ENCODE measurements at regions not wholly inside any gene's neighbourhood (a gene's known extent, or its start where the extent isn't known, plus 50 kb on each side); places are given as distances from the start of the nearest gene placed in this dataset.

DNA sequence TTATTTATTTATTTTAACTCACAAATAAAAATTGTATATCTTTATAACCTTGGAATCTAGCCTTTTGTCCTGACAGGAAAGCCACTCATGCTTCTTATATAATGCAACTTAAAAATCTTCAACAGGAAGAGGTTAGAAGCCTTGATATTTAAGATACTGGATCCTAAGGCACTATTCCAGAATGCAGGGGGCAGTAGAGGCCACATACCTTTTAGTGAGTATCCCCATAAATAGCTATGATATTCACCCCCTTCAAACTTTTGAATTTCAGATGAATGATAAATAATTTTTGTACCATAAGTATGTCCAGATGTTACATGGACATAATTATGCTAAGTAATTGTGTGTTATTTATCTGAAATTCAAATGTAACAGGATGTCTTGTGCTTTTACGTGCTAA is 592.7 kb upstream of the VRK2 start:
- Histone ChIP-seq H3K4me3 (no peak overlapping the region), H3K27ac (no peak overlapping the region), H3K9me3 (no peaks in the 10 kb centered on the region), H3K27me3 (replicated peaks; ENCODE audit: insufficient read depth) (no peaks in the 10 kb centered on the region), H3K36me3 (no peaks in the 10 kb centered on the region), H3K4me1 (replicated peaks) (no peaks in the 10 kb centered on the region)
- TF ChIP-seq, protein P1, sequence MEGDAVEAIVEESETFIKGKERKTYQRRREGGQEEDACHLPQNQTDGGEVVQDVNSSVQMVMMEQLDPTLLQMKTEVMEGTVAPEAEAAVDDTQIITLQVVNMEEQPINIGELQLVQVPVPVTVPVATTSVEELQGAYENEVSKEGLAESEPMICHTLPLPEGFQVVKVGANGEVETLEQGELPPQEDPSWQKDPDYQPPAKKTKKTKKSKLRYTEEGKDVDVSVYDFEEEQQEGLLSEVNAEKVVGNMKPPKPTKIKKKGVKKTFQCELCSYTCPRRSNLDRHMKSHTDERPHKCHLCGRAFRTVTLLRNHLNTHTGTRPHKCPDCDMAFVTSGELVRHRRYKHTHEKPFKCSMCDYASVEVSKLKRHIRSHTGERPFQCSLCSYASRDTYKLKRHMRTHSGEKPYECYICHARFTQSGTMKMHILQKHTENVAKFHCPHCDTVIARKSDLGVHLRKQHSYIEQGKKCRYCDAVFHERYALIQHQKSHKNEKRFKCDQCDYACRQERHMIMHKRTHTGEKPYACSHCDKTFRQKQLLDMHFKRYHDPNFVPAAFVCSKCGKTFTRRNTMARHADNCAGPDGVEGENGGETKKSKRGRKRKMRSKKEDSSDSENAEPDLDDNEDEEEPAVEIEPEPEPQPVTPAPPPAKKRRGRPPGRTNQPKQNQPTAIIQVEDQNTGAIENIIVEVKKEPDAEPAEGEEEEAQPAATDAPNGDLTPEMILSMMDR (IDR thresholded peaks at IDR 0.05): no peak
- TF ChIP-seq POLR2AphosphoS5 (IDR thresholded peaks at IDR 0.05): no peak
- TF ChIP-seq POLR2A (IDR thresholded peaks at IDR 0.05): no peak
- 84% methylated on average over 1 of the region's 1 CpG for WGBS
- intact Hi-C loops (cut with DNase I): no loop called here
- DNase-seq (ENCODE audit: low spot score): no peak

DNA sequence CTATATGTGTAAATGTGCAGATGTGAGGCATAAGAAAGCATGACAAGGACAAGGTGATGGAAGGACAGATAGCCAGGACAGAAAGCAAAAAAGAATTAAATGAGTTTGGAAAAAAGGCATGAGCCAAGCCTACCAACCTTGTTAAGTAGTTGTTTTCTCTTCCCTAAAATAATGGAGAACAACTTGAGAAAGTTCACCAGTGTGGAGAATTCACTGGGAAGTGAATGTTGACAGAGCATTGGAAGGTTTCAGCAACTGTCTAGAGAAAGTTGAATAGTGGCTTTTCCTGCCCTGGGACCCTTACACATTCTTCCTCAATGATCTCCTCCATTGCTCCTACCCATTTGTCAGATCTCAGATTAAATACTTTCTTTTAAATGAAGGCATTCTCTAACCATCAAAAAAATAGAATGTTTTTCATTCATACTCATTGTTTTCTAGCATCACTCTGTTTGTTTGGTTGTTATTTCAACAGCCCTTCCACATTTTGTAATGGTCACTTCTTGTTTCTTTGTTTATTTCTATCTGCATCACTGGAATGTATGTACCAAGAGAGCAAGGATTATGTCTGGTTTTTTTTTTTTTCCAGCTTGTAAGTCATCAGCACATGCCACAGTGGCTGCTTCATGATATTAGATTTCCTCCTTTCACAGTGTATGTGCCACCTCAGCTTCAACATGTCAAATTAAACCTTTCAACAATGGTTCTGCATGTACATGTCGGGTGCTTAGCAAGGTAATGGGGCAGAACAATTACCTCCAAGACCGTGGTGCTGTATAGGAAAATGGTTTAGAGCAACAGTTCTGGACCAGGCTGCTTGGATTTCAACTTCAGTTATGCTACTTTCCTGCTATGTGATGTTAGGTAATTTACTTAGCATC is 586.0 kb upstream of the VRK2 start:
- Histone ChIP-seq H3K36me3 (no peaks in the 10 kb centered on the region), H3K4me3 (no peak overlapping the region), H3K9me3 (no peaks in the 10 kb centered on the region), H3K27ac (no peak overlapping the region), H3K27me3 (replicated peaks; ENCODE audit: insufficient read depth) (no peaks in the 10 kb centered on the region), H3K4me1 (replicated peaks) (no peaks in the 10 kb centered on the region)
- no peak for TF ChIP-seq POLR2A (IDR thresholded peaks at IDR 0.05)
- TF ChIP-seq, protein P1 (IDR thresholded peaks at IDR 0.05): no peak
- no peak for TF ChIP-seq POLR2AphosphoS5 (IDR thresholded peaks at IDR 0.05)
- WGBS: 67% methylated on average over 2 of the region's 2 CpGs
- intact Hi-C loops (cut with DNase I): no loop called here
- no peak for DNase-seq (ENCODE audit: low spot score)

DNA sequence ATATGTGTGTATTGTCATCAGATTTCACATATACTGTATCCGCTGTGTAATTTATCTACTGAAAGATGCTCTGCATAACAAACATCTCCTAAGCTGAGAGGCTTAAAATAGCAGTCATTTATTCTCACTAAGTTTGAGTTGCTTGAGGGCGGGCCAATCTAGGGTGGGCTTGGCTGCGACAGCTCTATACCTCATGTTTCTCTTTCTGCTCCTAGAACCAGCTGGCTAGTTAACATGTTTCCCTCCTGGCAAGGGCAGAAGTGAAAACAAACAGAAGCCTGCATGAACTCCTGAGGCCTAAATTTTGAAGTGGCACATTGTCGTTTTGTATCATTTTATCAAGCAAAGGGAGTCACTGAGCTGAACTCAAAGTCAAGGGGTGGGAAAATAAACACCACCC is 585.0 kb upstream of the VRK2 start:
- Histone ChIP-seq H3K4me3 (no peak overlapping the region), H3K4me1 (replicated peaks) (no peaks in the 10 kb centered on the region)
- 70% methylated on average over 4 of the region's 4 CpGs for WGBS

DNA sequence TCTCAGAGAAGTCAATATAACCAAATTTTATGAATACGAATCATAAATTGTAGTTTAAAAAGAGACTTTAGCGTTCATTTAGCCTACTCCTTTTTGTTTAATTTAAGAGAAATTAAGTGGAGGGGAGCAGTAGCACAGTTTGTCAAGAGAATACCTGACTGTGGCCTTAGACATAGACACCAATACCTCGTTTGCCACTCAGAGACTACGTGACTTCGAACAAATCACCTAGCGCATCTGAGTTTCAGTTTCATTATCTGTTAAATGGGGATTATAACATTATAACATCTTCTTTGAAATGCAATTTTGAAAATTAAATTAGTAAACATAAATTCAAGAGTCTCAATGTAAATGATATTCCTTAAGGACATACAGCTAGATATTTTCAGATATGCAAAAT is 581.5 kb upstream of the VRK2 start:
- no peaks in the 10 kb centered on the region for H3K36me3 ChIP-seq
- 91% methylated on average over 6 of the region's 6 CpGs for WGBS
- intact Hi-C loops (cut with DNase I): no loop called here
- no peaks in the 10 kb centered on the region for H3K4me1 ChIP-seq (replicated peaks)
- H3K4me3 ChIP-seq: no peak overlapping the region
- DNase-seq (ENCODE audit: low spot score): no peak
- no peak for TF ChIP-seq POLR2A (IDR thresholded peaks at IDR 0.05)
- TF ChIP-seq, protein P1 (IDR thresholded peaks at IDR 0.05): no peak
- TF ChIP-seq POLR2AphosphoS5 (IDR thresholded peaks at IDR 0.05): no peak
- H3K9me3 ChIP-seq: no peaks in the 10 kb centered on the region
- no peaks in the 10 kb centered on the region for H3K27me3 ChIP-seq (replicated peaks; ENCODE audit: insufficient read depth)
- H3K27ac ChIP-seq: no peak overlapping the region

More for the DNA sequence above, 585.0 kb upstream of the VRK2 start:
- Histone ChIP-seq H3K27me3 (replicated peaks; ENCODE audit: insufficient read depth) (no peaks in the 10 kb centered on the region), H3K27ac (no peak overlapping the region), H3K36me3 (no peaks in the 10 kb centered on the region), H3K9me3 (no peaks in the 10 kb centered on the region)
- intact Hi-C loops (cut with DNase I): no loop called here
- TF ChIP-seq POLR2A (IDR thresholded peaks at IDR 0.05): no peak
- TF ChIP-seq, protein P1 (IDR thresholded peaks at IDR 0.05): no peak
- DNase-seq (ENCODE audit: low spot score): no peak

DNA sequence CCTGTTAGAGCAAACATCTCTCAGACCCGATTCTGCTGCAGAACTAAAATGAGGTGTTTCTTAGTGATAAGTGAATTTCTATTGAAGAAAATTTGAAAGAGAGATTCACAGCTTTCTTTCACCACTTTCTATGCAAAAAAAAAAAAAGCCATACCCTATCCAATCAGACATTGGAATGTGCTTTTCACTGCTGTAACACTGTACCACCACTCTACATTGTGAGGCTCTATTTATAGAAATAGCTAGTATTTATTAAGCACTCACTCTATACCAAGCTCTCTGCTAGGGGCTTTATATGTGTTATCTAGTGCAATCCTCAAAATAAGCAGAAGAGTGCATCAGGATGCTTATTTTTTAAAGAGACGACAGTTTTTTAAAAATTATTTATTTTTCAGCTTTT is 580.6 kb upstream of the VRK2 start:
- Histone ChIP-seq H3K27ac (no peak overlapping the region), H3K4me1 (replicated peaks) (no peaks in the 10 kb centered on the region), H3K9me3 (no peaks in the 10 kb centered on the region), H3K27me3 (replicated peaks; ENCODE audit: insufficient read depth) (no peaks in the 10 kb centered on the region), H3K4me3 (no peak overlapping the region), H3K36me3 (no peaks in the 10 kb centered on the region)
- WGBS: 64% methylated on average over 2 of the region's 2 CpGs
- intact Hi-C loops (cut with DNase I): no loop called here
- TF ChIP-seq, protein P1 (IDR thresholded peaks at IDR 0.05): no peak
- TF ChIP-seq POLR2A (IDR thresholded peaks at IDR 0.05) (no peak), POLR2AphosphoS5 (IDR thresholded peaks at IDR 0.05) (no peak)
- no peak for DNase-seq (ENCODE audit: low spot score)
